ENCODE measurements at regions not wholly inside any gene's neighbourhood (a gene's known extent, or its start where the extent isn't known, plus 50 kb on each side); places are given as distances from the start of the nearest gene placed in this dataset.
A peak's percentile ranks its signal among the peaks of the same experiment; 100 is the strongest.

GRCh38 chrX:38856670-38857265, 55.5 kb downstream of the MID1IP1 start:
- DNase-seq (ENCODE audit: low read depth in 2 of 2): no peak
- TF ChIP-seq CTCF (IDR thresholded peaks at IDR 0.05; ENCODE audit: low read depth, low read length): no peak
- H3K4me3 ChIP-seq (replicated peaks in 1 of 2; ENCODE audit: low read depth in 2 of 2, low read length in 2 of 2): no peak overlapping the region

- DNase-seq (ENCODE audit: low read depth in 2 of 2): no peak
Measured at GRCh38 chrX:38857736-38858523, 56.7 kb downstream of the MID1IP1 start.

GRCh38 chrX:38859602-38860001, 58.3 kb downstream of the MID1IP1 start:
- DNase-seq (ENCODE audit: low read depth in 2 of 2): peak; percentile 15 to 24
- no peak for TF ChIP-seq CTCF (IDR thresholded peaks at IDR 0.05; ENCODE audit: low read depth, low read length)
- H3K4me3 ChIP-seq (replicated peaks in 1 of 2; ENCODE audit: low read depth in 2 of 2, low read length in 2 of 2): no peak overlapping the region

More at GRCh38 chrX:38857736-38858523, 56.7 kb downstream of the MID1IP1 start:
- no peak overlapping the region for H3K4me3 ChIP-seq (replicated peaks in 1 of 2; ENCODE audit: low read depth in 2 of 2, low read length in 2 of 2)
- no peak for TF ChIP-seq CTCF (IDR thresholded peaks at IDR 0.05; ENCODE audit: low read depth, low read length)

GRCh38 chrX:38860106-38861013, 59.1 kb downstream of the MID1IP1 start:
- TF ChIP-seq CTCF (IDR thresholded peaks at IDR 0.05; ENCODE audit: low read depth, low read length): no peak
- no peak for DNase-seq (ENCODE audit: low read depth in 2 of 2)
- H3K4me3 ChIP-seq (replicated peaks in 1 of 2; ENCODE audit: low read depth in 2 of 2, low read length in 2 of 2): no peak overlapping the region

GRCh38 chrX:38861489-38861888, 60.2 kb downstream of the MID1IP1 start:
- no peak for TF ChIP-seq CTCF (IDR thresholded peaks at IDR 0.05; ENCODE audit: low read depth, low read length)
- no peak overlapping the region for H3K4me3 ChIP-seq (replicated peaks in 1 of 2; ENCODE audit: low read depth in 2 of 2, low read length in 2 of 2)
- peak in 1 of 2 donors; percentile 55 for DNase-seq (ENCODE audit: low read depth in 2 of 2)

- TF ChIP-seq CTCF (IDR thresholded peaks at IDR 0.05; ENCODE audit: low read depth, low read length): no peak
- no peak for DNase-seq (ENCODE audit: low read depth in 2 of 2)
- H3K4me3 ChIP-seq (replicated peaks in 1 of 2; ENCODE audit: low read depth in 2 of 2, low read length in 2 of 2): no peak overlapping the region
Measured at GRCh38 chrX:38862100-38862499, 60.8 kb downstream of the MID1IP1 start.

Data from cardiac fibroblast (primary cell).